Heart right ventricle (tissue), 16 donors: ENCODE measurements at regions not wholly inside any gene's neighbourhood (a gene's known extent, or its start where the extent isn't known, plus 50 kb on each side); places are given as distances from the start of the nearest gene placed in this dataset.

Experiments used
- ATAC-seq, 8 donors: fragments of 200-7000 bp; cut with Tn5 transposase; one replicate each; pipeline ENCODE4 v1.9.1; 2020; ENCODE audit warnings: mild to moderate bottlenecking in 8 of 8, moderate library complexity in 8 of 8, moderate number of reproducible peaks in 1 of 8
- DNase-seq, 2 donors: peaks; one replicate each; pipeline ENCODE4 v3.0.0-alpha.2; 2020
- H3K27ac ChIP-seq, 10 donors: fragments of 200-600 bp; sonication (generic) in 2 of 10; one replicate each; pipeline versions ENCODE4 v1.5.0 to v1.8.0; 2020 to 2022; ENCODE audit warnings: mild to moderate bottlenecking in 3 of 10
- H3K27me3 ChIP-seq, 7 donors: fragments of 200-600 bp; one replicate each; pipeline ENCODE4 v1.8.0; 2021 to 2022; ENCODE audit warnings: mild to moderate bottlenecking in 2 of 7
- H3K36me3 ChIP-seq, 9 donors: fragments of 200-600 bp; sonication (generic) in 1 of 9; one replicate each; pipeline versions ENCODE4 v1.5.0 to v1.8.0; 2020 to 2022; ENCODE audit warnings: mild to moderate bottlenecking in 2 of 9
- H3K4me1 ChIP-seq, 9 donors: fragments of 200-600 bp; sonication (generic) in 1 of 9; one replicate each; pipeline versions ENCODE4 v1.5.0 to v1.8.0; 2020 to 2022; ENCODE audit warnings: mild to moderate bottlenecking in 4 of 9
- H3K4me3 ChIP-seq, 10 donors: fragments of 200-600 bp; sonication (generic) in 2 of 10; one replicate each; pipeline versions ENCODE4 v1.5.0 to v1.8.0; 2020 to 2022; ENCODE audit warnings: mild to moderate bottlenecking in 7 of 10, moderate library complexity in 2 of 10
- H3K9me3 ChIP-seq, 11 donors: fragments of 200-600 bp in 10 of 11; sonication (generic) in 2 of 11; one replicate each; pipeline versions ENCODE4 v1.5.0 to v1.8.0; 2013 to 2022; ENCODE audit warnings: mild to moderate bottlenecking in 2 of 11, control low read depth in 1 of 11, moderate library complexity in 1 of 11
- CTCF ChIP-seq, 9 donors: fragments of 200-600 bp; sonication (generic) in 2 of 9; IDR thresholded peaks; one replicate each; pipeline versions ENCODE4 v1.5.0 to v1.8.0; 2021 to 2022; ENCODE audit warnings: antibody characterized with exemption in 9 of 9, mild to moderate bottlenecking in 5 of 9, moderate library complexity in 1 of 9
- WGBS, 2 donors: extraction: QIAGEN DNeasy Blood & Tissue Kit; methylation state at CpG; one replicate each; pipeline ENCODE4 v1.1.7; 2013; ENCODE audit warnings: inconsistent platforms in 1 of 2; 5-methylcytosine and 5-hydroxymethylcytosine counted together
- intact Hi-C, 10 donors: fragments of 100-400 bp; cut with DNase I; formaldehyde crosslinking; loops; one replicate each; pipeline versions ENCODE4 v1.11.1 to v1.14.2; 2022
- donor health status: Arrhythmogenic right ventricular cardiomyopathy.
- donor health status: ischemic (EF 13 %, LVEDD 7.1; RV severe dilation, severe dysfunction).
- donor health status: healthy with polysubstance abuse.
- donor health status: DM: no; HTN: yes; CAD: no.
- donor health status: DM: no; HTN: no; CAD: no.
- donor health status: ischemic (EF 25% LVEDD 6.9; RV normal size, moderate dysfunction).
- donor health status: ischemic (EF 25% LVEDD 5.7; RV mildly dilated, moderate dysfunction).
- donor health status: healthy.
- donor health status: DM: yes; HTN: yes; CAD: no.
- donor health status: Ischemic cardiomyopathy.
- donor health status: ischemic (EF 35%, LVEDD 5.7; RV mildly dilated, moderate dysfunction).
- donor health status: nonischemic (EF 11% LVEDD 7.7; RV severe dilation, severe dysfunction).
- donor health status: DM: yes; HTN: yes; CAD: no.
- donor health status: PGD.
- donor health status: ischemic (EF 29% LVEDD 5.4; RV normal size, mild dysfunction).
- donor health status: nonischemic (EF 23%, LVEDD 6.1; RV moderate dilation, normal function).

- intact Hi-C loops = no loop called here
- H3K4me1 ChIP-seq = no peaks in the 10 kb centered on the region
- DNase-seq (no peak), ATAC-seq (no peak)
- no peaks in the 10 kb centered on the region for H3K27me3 ChIP-seq
- H3K27ac ChIP-seq = no peak overlapping the region
- no peak for TF ChIP-seq CTCF (IDR thresholded peaks at IDR 0.05)
- no peaks in the 10 kb centered on the region for H3K36me3 ChIP-seq
- peaks cover 0 to 14% (median 0%) of the 10 kb centered on the region in 11 donors for H3K9me3 ChIP-seq
- no peak overlapping the region for H3K4me3 ChIP-seq
Measured at GRCh38 chr5:118243068-118243467, 745.3 kb downstream of the DTWD2 start.

GRCh38 chr5:118236108-118236849, 752.1 kb downstream of the DTWD2 start:
- H3K9me3 ChIP-seq = peaks cover 0 to 5% (median 0%) of the 10 kb centered on the region in 11 donors
- H3K27ac ChIP-seq = no peak overlapping the region
- H3K27me3 ChIP-seq = no peaks in the 10 kb centered on the region
- TF ChIP-seq CTCF (IDR thresholded peaks at IDR 0.05) = no peak
- WGBS, 2 donors = 92 to 96% methylated on average over 2 of the region's 2 CpGs
- H3K4me3 ChIP-seq = no peak overlapping the region
- no peaks in the 10 kb centered on the region for H3K4me1 ChIP-seq
- intact Hi-C loops = no loop called here
- ATAC-seq (no peak), DNase-seq (no peak)
- no peaks in the 10 kb centered on the region for H3K36me3 ChIP-seq

- 73 to 78% methylated on average over 4 of the region's 4 CpGs for WGBS, 2 donors
- H3K36me3 ChIP-seq = no peaks in the 10 kb centered on the region
Measured at GRCh38 chr5:118233606-118234005, 754.7 kb downstream of the DTWD2 start.

DNA sequence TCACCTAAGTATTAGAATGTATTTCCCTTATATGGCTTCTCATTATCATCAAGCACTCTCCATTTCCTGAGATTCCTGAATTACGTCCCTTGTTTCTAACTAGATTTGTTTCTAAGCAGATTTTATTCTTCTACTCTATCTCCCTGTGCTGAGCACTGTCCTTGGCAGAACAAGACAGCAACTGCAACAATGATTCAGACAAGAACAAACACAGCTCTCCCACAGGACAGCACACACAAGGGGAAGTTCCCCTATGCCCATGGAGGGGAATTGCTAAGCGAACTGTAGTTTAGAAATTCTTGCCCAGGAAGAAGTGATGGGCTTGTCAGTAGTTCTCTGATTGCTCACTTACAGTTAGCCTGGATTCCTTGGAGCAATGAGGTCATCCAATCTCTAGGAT, 759.9 kb downstream of the DTWD2 start:
- 51 to 70% methylated on average over 2 of the region's 2 CpGs for WGBS, 2 donors
- H3K4me3 ChIP-seq = no peak overlapping the region

More at GRCh38 chr5:118233606-118234005, 754.7 kb downstream of the DTWD2 start:
- DNase-seq (no peak), ATAC-seq (no peak)
- H3K4me1 ChIP-seq = no peaks in the 10 kb centered on the region
- TF ChIP-seq CTCF (IDR thresholded peaks at IDR 0.05) = no peak
- no peak overlapping the region for H3K27ac ChIP-seq
- no peak overlapping the region for H3K4me3 ChIP-seq
- no peaks in the 10 kb centered on the region for H3K27me3 ChIP-seq
- H3K9me3 ChIP-seq = peaks cover 0 to under 1% (median 0%) of the 10 kb centered on the region in 11 donors
- intact Hi-C loops = no loop called here

More for the DNA sequence above, 759.9 kb downstream of the DTWD2 start:
- no peak overlapping the region for H3K27ac ChIP-seq
- no peak for DNase-seq
- no peaks in the 10 kb centered on the region for H3K4me1 ChIP-seq
- intact Hi-C loops = no loop called here
- no peaks in the 10 kb centered on the region for H3K36me3 ChIP-seq
- TF ChIP-seq CTCF (IDR thresholded peaks at IDR 0.05) = no peak
- H3K9me3 ChIP-seq = peaks cover 0 to 7% (median 0%) of the 10 kb centered on the region in 11 donors
- no peaks in the 10 kb centered on the region for H3K27me3 ChIP-seq
- ATAC-seq = no peak
